MM.1S (cell line): ENCODE measurements at regions not wholly inside any gene's neighbourhood (a gene's known extent, or its start where the extent isn't known, plus 50 kb on each side); places are given as distances from the start of the nearest gene placed in this dataset.

Source experiments
- EZH2 ChIP-seq: fragments of 300-600 bp; sonication (generic); optimal IDR thresholded peaks from 2 replicates; pipeline ENCODE3; 2017; ENCODE audit warnings: low read depth, mild to moderate bottlenecking, antibody characterized with exemption, low read length, mixed read lengths
- TF ChIP-seq, protein P1 (sequence below): fragments of 300-600 bp; sonication (generic); IDR thresholded peaks from 2 replicates; pipeline ENCODE4 v1.5.1; 2016; ENCODE audit warnings: antibody characterized with exemption, low read length, mixed read lengths

DNA sequence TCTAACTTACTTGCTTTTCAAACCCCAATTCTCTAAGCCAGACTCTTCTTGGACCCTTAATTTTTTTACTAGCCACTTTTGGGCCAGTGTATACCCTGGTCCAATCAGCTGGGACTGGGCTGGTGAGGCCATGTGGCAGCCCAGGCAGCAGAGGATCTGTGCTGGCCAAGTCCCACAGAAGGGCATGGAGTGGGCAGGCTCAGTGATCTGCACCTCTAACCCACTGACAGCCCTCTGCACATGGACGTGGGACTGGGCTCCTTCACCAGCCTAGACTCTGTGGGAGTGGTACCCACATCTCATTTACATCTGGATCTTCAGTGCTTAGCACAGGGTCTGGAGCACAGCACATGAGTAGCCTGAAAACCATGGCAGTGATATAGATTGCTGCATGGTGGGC, 56.1 kb upstream of the PRR23C start:
- TF ChIP-seq, protein P1, sequence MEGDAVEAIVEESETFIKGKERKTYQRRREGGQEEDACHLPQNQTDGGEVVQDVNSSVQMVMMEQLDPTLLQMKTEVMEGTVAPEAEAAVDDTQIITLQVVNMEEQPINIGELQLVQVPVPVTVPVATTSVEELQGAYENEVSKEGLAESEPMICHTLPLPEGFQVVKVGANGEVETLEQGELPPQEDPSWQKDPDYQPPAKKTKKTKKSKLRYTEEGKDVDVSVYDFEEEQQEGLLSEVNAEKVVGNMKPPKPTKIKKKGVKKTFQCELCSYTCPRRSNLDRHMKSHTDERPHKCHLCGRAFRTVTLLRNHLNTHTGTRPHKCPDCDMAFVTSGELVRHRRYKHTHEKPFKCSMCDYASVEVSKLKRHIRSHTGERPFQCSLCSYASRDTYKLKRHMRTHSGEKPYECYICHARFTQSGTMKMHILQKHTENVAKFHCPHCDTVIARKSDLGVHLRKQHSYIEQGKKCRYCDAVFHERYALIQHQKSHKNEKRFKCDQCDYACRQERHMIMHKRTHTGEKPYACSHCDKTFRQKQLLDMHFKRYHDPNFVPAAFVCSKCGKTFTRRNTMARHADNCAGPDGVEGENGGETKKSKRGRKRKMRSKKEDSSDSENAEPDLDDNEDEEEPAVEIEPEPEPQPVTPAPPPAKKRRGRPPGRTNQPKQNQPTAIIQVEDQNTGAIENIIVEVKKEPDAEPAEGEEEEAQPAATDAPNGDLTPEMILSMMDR = no peak
- TF ChIP-seq EZH2 = no peak
